GM13976 (cell line): ENCODE measurements at regions not wholly inside any gene's neighbourhood (a gene's known extent, or its start where the extent isn't known, plus 50 kb on each side); places are given as distances from the start of the nearest gene placed in this dataset.

Experiments used
- DNase-seq: peaks from one replicate; pipeline ENCODE4 v3.0.0; 2012; ENCODE audit warnings: low spot score
- in situ Hi-C: fragments of 300-500 bp; cut with MboI; formaldehyde crosslinking; loops from one replicate; pipeline ENCODE4 v1.12.0; 2022; ENCODE audit warnings: low sequenced_read_pairs, mixed read lengths, inconsistent platforms; ENCODE audit not compliant: unreplicated experiment
- TF ChIP-seq, protein P1 (sequence below): IDR thresholded peaks from 2 replicates; pipeline ENCODE4 v1.5.1; 2012; ENCODE audit warnings: borderline replicate concordance, mild to moderate bottlenecking; ENCODE audit not compliant: insufficient read depth; ENCODE audit errors: extremely low read depth, missing control alignments, control extremely low read depth

DNA sequence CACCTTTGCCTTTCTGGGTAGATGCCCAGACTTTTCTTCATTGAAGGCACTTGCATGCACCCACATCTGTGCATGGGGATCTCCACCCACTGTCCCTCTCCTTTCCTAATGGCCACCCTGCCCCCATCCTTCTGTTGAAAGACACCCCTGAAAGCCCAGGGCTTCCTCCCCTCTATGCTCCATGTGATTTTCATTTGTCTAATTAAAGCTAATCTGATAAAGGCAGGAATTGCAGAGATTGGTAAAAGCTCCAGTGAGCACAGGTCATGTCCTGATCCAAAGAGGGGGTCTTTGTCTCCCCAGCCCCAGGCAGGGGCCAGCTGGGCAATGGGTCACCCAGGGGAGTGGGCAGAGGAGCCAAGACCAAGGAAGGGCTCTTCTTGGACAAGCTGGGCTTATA lies 107.6 kb upstream of the CD82 start:
- TF ChIP-seq, protein P1, sequence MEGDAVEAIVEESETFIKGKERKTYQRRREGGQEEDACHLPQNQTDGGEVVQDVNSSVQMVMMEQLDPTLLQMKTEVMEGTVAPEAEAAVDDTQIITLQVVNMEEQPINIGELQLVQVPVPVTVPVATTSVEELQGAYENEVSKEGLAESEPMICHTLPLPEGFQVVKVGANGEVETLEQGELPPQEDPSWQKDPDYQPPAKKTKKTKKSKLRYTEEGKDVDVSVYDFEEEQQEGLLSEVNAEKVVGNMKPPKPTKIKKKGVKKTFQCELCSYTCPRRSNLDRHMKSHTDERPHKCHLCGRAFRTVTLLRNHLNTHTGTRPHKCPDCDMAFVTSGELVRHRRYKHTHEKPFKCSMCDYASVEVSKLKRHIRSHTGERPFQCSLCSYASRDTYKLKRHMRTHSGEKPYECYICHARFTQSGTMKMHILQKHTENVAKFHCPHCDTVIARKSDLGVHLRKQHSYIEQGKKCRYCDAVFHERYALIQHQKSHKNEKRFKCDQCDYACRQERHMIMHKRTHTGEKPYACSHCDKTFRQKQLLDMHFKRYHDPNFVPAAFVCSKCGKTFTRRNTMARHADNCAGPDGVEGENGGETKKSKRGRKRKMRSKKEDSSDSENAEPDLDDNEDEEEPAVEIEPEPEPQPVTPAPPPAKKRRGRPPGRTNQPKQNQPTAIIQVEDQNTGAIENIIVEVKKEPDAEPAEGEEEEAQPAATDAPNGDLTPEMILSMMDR = no peak
- DNase-seq = no peak
- in situ Hi-C loops = no loop called here

DNA sequence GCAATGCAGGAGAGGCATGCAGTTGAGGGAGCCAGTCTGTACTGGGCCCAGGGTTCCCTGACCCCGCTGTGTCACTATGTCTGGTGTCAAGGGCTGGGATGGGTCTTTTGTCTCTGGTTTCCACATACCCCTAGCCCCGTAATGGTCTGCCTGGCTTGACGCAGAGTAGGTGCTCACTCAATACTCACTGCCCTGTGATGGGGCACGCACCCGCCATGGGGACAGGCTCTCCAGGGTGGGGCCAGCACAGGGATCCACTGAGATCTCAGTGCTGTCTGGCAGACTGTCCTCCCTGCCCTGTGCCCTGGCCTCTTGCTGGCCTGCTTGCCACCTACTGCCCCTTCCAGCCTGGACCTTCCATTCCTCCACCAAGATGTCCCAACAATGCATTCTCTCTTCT lies 101.7 kb upstream of the CD82 start:
- DNase-seq = no peak
- in situ Hi-C loops = no loop called here

DNA sequence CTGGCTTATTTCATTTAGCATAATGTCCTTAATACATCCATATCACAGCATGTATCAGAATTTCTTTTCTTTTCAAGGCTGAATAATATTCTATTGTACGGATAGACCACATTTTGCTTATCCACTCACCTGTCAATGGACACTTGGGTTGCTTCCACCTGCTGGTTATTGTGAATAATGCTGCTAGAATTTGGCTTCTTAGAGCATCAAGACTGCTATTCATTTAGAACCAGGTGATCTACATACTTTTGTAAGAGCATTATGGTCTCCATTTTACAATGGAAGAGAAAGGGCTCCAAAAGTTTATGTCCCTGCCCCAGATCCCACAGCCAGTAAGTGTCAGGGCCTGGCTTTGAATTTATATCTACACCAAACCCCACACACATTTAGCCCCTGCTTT lies 100.7 kb upstream of the CD82 start:
- in situ Hi-C loops = no loop called here
- DNase-seq = no peak
- TF ChIP-seq, protein P1 = no peak

More for the DNA sequence above, 101.7 kb upstream of the CD82 start:
- TF ChIP-seq, protein P1 = no peak

DNA sequence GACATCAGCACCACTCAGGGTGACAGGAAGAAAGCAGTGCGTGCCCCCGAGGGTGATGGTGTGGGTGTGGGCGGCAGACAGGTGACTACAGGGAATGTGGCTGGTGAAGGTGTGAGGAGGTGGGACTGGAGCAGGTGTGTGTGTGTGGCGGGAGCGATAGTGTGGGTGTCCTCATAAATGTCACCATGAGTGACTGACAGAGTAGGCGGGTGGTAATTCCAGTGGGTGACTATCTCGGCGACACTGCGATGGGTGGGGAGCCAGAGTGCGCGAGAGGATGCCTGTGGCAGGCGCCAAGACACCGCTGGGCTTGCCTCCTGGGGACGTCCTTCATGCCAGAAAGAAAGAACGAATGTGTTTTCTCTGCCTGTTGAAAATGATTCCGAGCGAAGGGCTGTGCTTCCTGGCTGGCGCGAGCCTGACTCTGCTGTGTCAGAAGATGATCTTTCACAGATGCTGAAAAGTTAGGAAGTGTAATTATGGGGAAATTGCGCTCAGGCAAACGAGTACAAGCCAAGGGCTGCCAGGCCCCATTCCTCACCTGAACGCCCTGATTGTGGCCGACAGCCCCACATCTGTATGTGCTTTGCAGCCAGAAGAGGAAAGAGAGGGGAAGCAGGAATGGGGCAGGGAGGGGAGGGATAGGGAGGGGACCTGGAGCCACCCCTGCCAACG lies 98.8 kb upstream of the CD82 start:
- in situ Hi-C loops = no loop called here
- TF ChIP-seq, protein P1 = no peak
- no peak for DNase-seq

DNA sequence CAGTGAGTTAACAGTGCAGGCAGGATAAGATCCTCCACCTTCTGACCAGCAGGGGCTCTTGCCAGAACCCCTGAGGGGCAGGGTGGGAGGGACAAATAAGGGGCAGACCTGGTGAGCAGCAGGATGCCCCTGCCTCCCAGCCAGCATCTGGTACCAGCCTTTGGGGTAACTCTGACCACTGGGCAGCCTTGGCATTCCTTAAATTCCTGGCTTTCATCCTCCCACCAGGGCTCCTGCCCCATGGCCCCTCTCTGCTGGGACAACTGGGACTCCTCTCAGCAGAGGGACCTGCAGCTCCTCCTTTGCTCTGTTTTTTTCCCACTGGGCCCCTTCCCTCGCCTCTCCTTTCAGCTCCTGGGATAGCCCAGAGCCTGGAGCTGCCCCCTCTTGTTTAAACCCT lies 98.0 kb upstream of the CD82 start:
- in situ Hi-C loops = no loop called here
- DNase-seq = no peak
- TF ChIP-seq, protein P1 = no peak

DNA sequence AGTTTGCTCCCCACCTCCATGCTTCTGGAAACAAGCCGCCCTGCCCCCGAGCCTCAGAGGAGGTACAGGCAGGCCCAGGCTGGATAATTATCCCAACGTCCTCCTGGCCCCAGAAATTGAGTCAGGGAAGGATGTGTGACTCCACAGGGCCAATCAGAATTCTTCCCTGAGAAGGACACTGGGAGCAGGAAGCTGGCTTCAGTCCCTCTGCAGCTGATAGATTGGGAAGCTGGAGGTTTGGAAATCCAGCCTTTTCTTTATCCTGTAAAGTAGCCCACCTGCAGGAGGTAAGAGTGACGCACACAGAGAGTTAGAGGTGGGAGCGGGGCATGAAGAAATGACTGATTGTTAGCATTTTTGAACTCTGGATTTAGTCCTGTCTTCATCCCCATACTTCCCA lies 97.5 kb upstream of the CD82 start:
- DNase-seq = no peak
- TF ChIP-seq, protein P1 = no peak
- in situ Hi-C loops = no loop called here
